ENCODE measurements at regions not wholly inside any gene's neighbourhood (a gene's known extent, or its start where the extent isn't known, plus 50 kb on each side); places are given as distances from the start of the nearest gene placed in this dataset.
"Not testable (repeated sequence)": the region's sequence is repeated elsewhere in the genome, so short reads cannot be mapped to it uniquely, and the experiment has no call there.

GRCh38 chr3:191148131-191148530, 50.9 kb upstream of the OSTN start:
- DNase-seq = no peak

- DNase-seq = no peak
Observed at GRCh38 chr3:191143224-191143623, 55.8 kb upstream of the OSTN start.

- DNase-seq = no peak
Observed at GRCh38 chr3:191141728-191142127, 57.3 kb upstream of the OSTN start.

GRCh38 chr3:191139736-191140135, 59.3 kb upstream of the OSTN start:
- DNase-seq = no peak

- no peak for DNase-seq
Observed at GRCh38 chr3:191138937-191139336, 60.1 kb upstream of the OSTN start.

- no peak for DNase-seq
Observed at GRCh38 chr3:191137708-191138107, 61.3 kb upstream of the OSTN start.

- DNase-seq = no peak
Observed at GRCh38 chr3:191136347-191136746, 62.7 kb upstream of the OSTN start.

GRCh38 chr3:191135175-191135574, 63.9 kb upstream of the OSTN start:
- no peak for DNase-seq

- no peak for DNase-seq
Observed at GRCh38 chr3:191133359-191133758, 65.7 kb upstream of the OSTN start.

GRCh38 chr3:191131305-191131704, 67.7 kb upstream of the OSTN start:
- DNase-seq = no peak

- DNase-seq = not testable (repeated sequence)
Observed at GRCh38 chr3:191124891-191125290, 74.2 kb upstream of the OSTN start.

GRCh38 chr3:191123946-191124345, 75.1 kb upstream of the OSTN start:
- no peak for DNase-seq

- DNase-seq = no peak
Observed at GRCh38 chr3:191123231-191123630, 75.8 kb upstream of the OSTN start.

- no peak for DNase-seq
Observed at GRCh38 chr3:191120447-191121298, 78.4 kb upstream of the OSTN start.

- DNase-seq = no peak
Observed at GRCh38 chr3:191119415-191120295, 79.4 kb upstream of the OSTN start.

GRCh38 chr3:191111722-191112121, 87.3 kb upstream of the OSTN start:
- DNase-seq = no peak

- no peak for DNase-seq
Observed at GRCh38 chr3:191105418-191105817, 93.6 kb upstream of the OSTN start.

GRCh38 chr3:191100516-191100915, 98.5 kb upstream of the OSTN start:
- DNase-seq = no peak

GRCh38 chr3:191094057-191094845, 104.8 kb upstream of the OSTN start:
- no peak for DNase-seq

GRCh38 chr3:191087391-191087790, 111.7 kb upstream of the OSTN start:
- DNase-seq = no peak

- DNase-seq = no peak
Observed at GRCh38 chr3:191085091-191085490, 114.0 kb upstream of the OSTN start.

GRCh38 chr3:191078913-191079312, 120.1 kb upstream of the OSTN start:
- not testable (repeated sequence) for DNase-seq

All from tongue (tissue), 1 donor.